Activated CD4-positive, alpha-beta T cell treated with anti-CD3 and anti-CD28 coated beads, Interleukin-2, Interleukin-4, amounts not matched to agents 100 ng/mL and 50 ng/mL, durations not matched to agents 16 hours and 8 hours (primary cell): ENCODE measurements at regions not wholly inside any gene's neighbourhood (a gene's known extent, or its start where the extent isn't known, plus 50 kb on each side); places are given as distances from the start of the nearest gene placed in this dataset.
"Not testable (repeated sequence)": the region's sequence is repeated elsewhere in the genome, so short reads cannot be mapped to it uniquely, and the experiment has no call there.

ENCODE experiments used
- DNase-seq: peaks from one replicate; pipeline ENCODE4 v3.0.0-alpha.2; 2020; ENCODE audit warnings: low spot score

GRCh38 chr1:143778178-143778577, 193.6 kb downstream of the FAM72C start:
- DNase-seq = not testable (repeated sequence)

- not testable (repeated sequence) for DNase-seq
These were observed 207.0 kb downstream of the FAM72C start for GRCh38 chr1:143764831-143765230.

GRCh38 chr1:143760366-143760765, 211.4 kb downstream of the FAM72C start:
- not testable (repeated sequence) for DNase-seq

- DNase-seq = not testable (repeated sequence)
These were observed 215.8 kb downstream of the FAM72C start for GRCh38 chr1:143755961-143756360.

GRCh38 chr1:143748906-143749305, 222.9 kb downstream of the FAM72C start:
- no peak for DNase-seq

- DNase-seq = no peak
These were observed 235.2 kb downstream of the FAM72C start for GRCh38 chr1:143736562-143736961.

GRCh38 chr1:143735764-143736461, 235.9 kb downstream of the FAM72C start:
- peak; percentile 22 for DNase-seq

GRCh38 chr1:143734261-143734660, 237.5 kb downstream of the FAM72C start:
- DNase-seq = not testable (repeated sequence)

GRCh38 chr1:143730890-143731289, 240.9 kb downstream of the FAM72C start:
- not testable (repeated sequence) for DNase-seq

GRCh38 chr1:143729449-143730111, 242.2 kb downstream of the FAM72C start:
- not testable (repeated sequence) for DNase-seq

GRCh38 chr1:143728802-143729448, 242.9 kb downstream of the FAM72C start:
- DNase-seq = peak; percentile 9

- no peak for DNase-seq
These were observed 244.5 kb downstream of the FAM72C start for GRCh38 chr1:143727263-143727662.

GRCh38 chr1:143721024-143721373, 250.8 kb downstream of the FAM72C start:
- DNase-seq = no peak

GRCh38 chr1:143720087-143721023, 251.4 kb downstream of the FAM72C start:
- DNase-seq = no peak

- no peak for DNase-seq
These were observed 253.3 kb downstream of the FAM72C start for GRCh38 chr1:143718524-143718923.

- no peak for DNase-seq
These were observed 253.8 kb downstream of the FAM72C start for GRCh38 chr1:143718021-143718420.

GRCh38 chr1:143717434-143717833, 254.4 kb downstream of the FAM72C start:
- no peak for DNase-seq

- DNase-seq = not testable (repeated sequence)
These were observed 256.9 kb downstream of the FAM72C start for GRCh38 chr1:143714913-143715312.

GRCh38 chr1:143709606-143710259, 262.1 kb downstream of the FAM72C start:
- not testable (repeated sequence) for DNase-seq

- DNase-seq = not testable (repeated sequence)
These were observed 269.0 kb downstream of the FAM72C start for GRCh38 chr1:143702739-143703138.

- no peak for DNase-seq
These were observed 272.1 kb downstream of the FAM72C start for GRCh38 chr1:143699731-143700130.
